ENCODE measurements at regions not wholly inside any gene's neighbourhood (a gene's known extent, or its start where the extent isn't known, plus 50 kb on each side); places are given as distances from the start of the nearest gene placed in this dataset.
"Not testable (repeated sequence)": the region's sequence is repeated elsewhere in the genome, so short reads cannot be mapped to it uniquely, and the experiment has no call there.

DNA sequence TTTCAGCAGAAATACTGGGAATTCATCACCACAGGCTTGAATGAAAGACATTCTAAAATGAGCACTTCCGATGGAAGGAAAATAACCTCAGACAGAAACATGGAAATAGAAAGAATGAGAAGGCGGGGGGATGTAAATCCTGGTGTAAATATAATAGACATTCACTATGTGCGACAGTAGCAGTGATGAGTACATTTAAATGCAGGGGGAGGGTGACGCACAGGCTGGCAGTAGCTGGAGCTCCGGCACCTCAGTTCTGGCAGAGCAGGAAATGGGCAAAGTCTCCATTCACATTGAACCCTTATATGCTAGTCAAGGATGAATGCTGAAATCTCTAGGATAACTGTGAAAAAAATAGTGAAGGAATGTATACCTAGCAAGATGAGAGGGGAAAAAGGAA is 172.7 kb upstream of the C14orf180 start:
- no peak for DNase-seq (ENCODE audit: low read depth in 6 of 9, low spot score in 9 of 9)
- WGBS, result 86% methylated on average over 5 of the region's 5 CpGs
- no peak overlapping the region for H3K27ac ChIP-seq (ENCODE audit: low read depth in 1 of 2, low read length in 1 of 2)
- no peaks in the 10 kb centered on the region for H3K36me3 ChIP-seq (ENCODE audit: control insufficient read depth in 2 of 2, insufficient read depth in 2 of 2, low read length in 1 of 2)
- no peaks in the 10 kb centered on the region for H3K9me3 ChIP-seq (ENCODE audit: control insufficient read depth in 2 of 2, insufficient read depth in 1 of 2, low read length in 1 of 2)
- H3K27me3 ChIP-seq (ENCODE audit: control insufficient read depth in 2 of 2, insufficient read depth in 1 of 2, low read length in 1 of 2), result no peaks in the 10 kb centered on the region
- no peaks in the 10 kb centered on the region for H3K4me1 ChIP-seq (ENCODE audit: control insufficient read depth in 2 of 2, insufficient read depth in 2 of 2, low read length in 2 of 2)
- no peak overlapping the region for H3K4me3 ChIP-seq (ENCODE audit: low read length in 2 of 2)

DNA sequence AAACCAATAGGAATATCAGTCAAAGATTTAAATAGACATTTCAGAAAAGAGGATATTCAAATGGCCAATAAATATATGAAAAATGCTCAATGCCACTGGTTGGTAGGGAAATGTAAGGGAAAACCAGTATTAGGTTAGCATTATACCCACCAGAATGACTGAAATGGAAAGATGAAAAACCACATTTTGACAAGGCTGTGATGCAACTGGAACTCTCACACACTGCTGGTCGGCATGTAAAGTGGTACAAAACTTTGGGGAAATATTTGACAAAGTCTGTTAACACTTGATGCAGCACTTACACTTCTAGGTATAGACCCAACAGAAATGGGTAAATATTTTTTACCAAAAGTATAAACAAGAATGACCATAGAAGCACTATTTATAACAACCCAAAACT is 163.2 kb upstream of the C14orf180 start:
- WGBS, result 75% methylated on average over 1 of the region's 1 CpG
- H3K27ac ChIP-seq (ENCODE audit: low read depth in 1 of 2, low read length in 1 of 2), result no peak overlapping the region
- no peaks in the 10 kb centered on the region for H3K27me3 ChIP-seq (ENCODE audit: control insufficient read depth in 2 of 2, insufficient read depth in 1 of 2, low read length in 1 of 2)
- no peak for DNase-seq (ENCODE audit: low read depth in 6 of 9, low spot score in 9 of 9)
- H3K4me3 ChIP-seq (ENCODE audit: low read length in 2 of 2), result no peak overlapping the region
- H3K4me1 ChIP-seq (ENCODE audit: control insufficient read depth in 2 of 2, insufficient read depth in 2 of 2, low read length in 2 of 2), result no peaks in the 10 kb centered on the region
- no peaks in the 10 kb centered on the region for H3K9me3 ChIP-seq (ENCODE audit: control insufficient read depth in 2 of 2, insufficient read depth in 1 of 2, low read length in 1 of 2)
- H3K36me3 ChIP-seq (ENCODE audit: control insufficient read depth in 2 of 2, insufficient read depth in 2 of 2, low read length in 1 of 2), result no peaks in the 10 kb centered on the region

DNA sequence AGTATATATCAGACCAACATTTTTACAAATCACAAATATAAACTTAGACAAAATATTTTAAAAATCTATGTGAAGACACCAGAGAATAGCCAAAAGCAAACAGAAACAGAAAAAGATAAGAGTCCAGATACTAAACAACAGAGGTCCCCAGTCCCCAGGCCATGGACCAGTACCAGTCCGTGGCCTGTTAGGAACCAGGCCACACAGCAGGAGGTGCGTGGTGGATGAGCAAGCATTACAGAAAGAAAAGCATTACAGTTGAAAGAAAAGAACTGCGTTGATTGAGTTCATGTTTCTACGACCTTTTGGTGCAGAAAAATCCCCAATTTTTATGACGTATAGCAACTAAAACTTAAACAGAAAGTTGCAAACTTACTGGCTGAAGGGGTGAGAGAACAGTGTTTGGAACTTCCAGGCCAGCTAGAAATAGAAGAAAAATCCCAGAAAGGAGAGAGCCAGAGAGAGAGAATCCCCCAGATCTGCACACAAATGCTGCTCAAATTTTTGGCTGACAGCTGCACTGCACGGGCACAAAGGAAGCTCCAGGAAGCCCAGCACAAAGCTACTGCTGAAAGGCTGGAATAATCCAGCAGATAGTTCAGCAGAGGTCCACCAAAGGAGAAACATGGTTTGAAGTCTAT is 159.6 kb upstream of the C14orf180 start:
- no peak for DNase-seq (ENCODE audit: low read depth in 6 of 9, low spot score in 9 of 9)
- no peaks in the 10 kb centered on the region for H3K4me1 ChIP-seq (ENCODE audit: control insufficient read depth in 2 of 2, insufficient read depth in 2 of 2, low read length in 2 of 2)
- H3K9me3 ChIP-seq (ENCODE audit: control insufficient read depth in 2 of 2, insufficient read depth in 1 of 2, low read length in 1 of 2), result no peaks in the 10 kb centered on the region
- no peak overlapping the region for H3K4me3 ChIP-seq (ENCODE audit: low read length in 2 of 2)
- WGBS, result 87% methylated on average over 6 of the region's 6 CpGs
- no peaks in the 10 kb centered on the region for H3K36me3 ChIP-seq (ENCODE audit: control insufficient read depth in 2 of 2, insufficient read depth in 2 of 2, low read length in 1 of 2)
- H3K27me3 ChIP-seq (ENCODE audit: control insufficient read depth in 2 of 2, insufficient read depth in 1 of 2, low read length in 1 of 2), result peaks cover 0 to 2% of the 10 kb centered on the region in 2 donors
- no peak overlapping the region for H3K27ac ChIP-seq (ENCODE audit: low read depth in 1 of 2, low read length in 1 of 2)

DNA sequence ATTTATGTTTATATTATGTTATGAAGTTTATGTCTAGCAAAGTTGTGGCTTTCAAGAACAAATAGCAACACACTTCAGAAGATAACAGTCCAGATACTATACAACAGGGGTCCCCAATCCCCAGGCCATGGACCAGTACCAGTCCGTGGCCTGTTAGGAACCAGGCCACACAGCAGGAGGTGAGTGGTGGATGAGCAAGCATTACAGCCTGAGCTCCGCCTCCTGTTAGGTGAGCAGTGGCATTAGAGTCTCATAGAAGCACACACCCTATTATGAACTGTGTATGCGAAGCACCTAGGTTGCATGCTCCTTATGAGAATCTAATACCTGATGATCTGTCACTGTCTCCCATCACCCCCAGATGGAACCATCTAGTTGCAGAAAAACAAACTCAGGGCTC is 159.0 kb upstream of the C14orf180 start:
- WGBS, result 95% methylated on average over 3 of the region's 3 CpGs
- H3K4me3 ChIP-seq (ENCODE audit: low read length in 2 of 2); DNase-seq (ENCODE audit: low read depth in 6 of 9, low spot score in 9 of 9); H3K27me3 ChIP-seq (ENCODE audit: control insufficient read depth in 2 of 2, insufficient read depth in 1 of 2, low read length in 1 of 2); H3K36me3 ChIP-seq (ENCODE audit: control insufficient read depth in 2 of 2, insufficient read depth in 2 of 2, low read length in 1 of 2); H3K27ac ChIP-seq (ENCODE audit: low read depth in 1 of 2, low read length in 1 of 2); H3K4me1 ChIP-seq (ENCODE audit: control insufficient read depth in 2 of 2, insufficient read depth in 2 of 2, low read length in 2 of 2); H3K9me3 ChIP-seq (ENCODE audit: control insufficient read depth in 2 of 2, insufficient read depth in 1 of 2, low read length in 1 of 2): not testable (repeated sequence)

DNA sequence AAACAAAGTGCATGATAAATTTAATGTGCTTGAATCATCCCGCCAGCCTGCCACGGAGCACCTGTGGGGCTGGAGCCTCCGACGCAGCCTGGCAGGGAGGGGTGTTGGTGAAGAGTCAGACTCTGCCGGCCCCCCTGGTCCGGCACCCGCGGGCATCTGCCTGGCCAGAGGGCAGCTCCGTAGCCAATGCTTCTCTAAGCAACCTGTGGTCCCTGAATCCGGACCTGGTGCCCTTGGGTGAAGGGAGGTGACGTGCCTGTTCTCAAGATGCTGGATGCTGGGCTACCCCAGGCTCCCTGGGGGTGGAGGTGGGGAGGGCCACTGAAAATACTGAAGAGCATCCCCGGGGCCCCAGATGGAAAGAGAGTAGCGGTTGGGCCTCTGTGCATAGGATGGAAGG is 158.6 kb upstream of the C14orf180 start:
- Histone ChIP-seq H3K4me1 (ENCODE audit: control insufficient read depth in 2 of 2, insufficient read depth in 2 of 2, low read length in 2 of 2) (no peaks in the 10 kb centered on the region), H3K27ac (ENCODE audit: low read depth in 1 of 2, low read length in 1 of 2) (no peak overlapping the region), H3K4me3 (ENCODE audit: low read length in 2 of 2) (no peak overlapping the region), H3K36me3 (ENCODE audit: control insufficient read depth in 2 of 2, insufficient read depth in 2 of 2, low read length in 1 of 2) (no peaks in the 10 kb centered on the region), H3K27me3 (ENCODE audit: control insufficient read depth in 2 of 2, insufficient read depth in 1 of 2, low read length in 1 of 2) (peaks cover 0 to 2% of the 10 kb centered on the region in 2 donors), H3K9me3 (ENCODE audit: control insufficient read depth in 2 of 2, insufficient read depth in 1 of 2, low read length in 1 of 2) (no peaks in the 10 kb centered on the region)
- no peak for DNase-seq (ENCODE audit: low read depth in 6 of 9, low spot score in 9 of 9)
- 96% methylated on average over 13 of the region's 13 CpGs for WGBS

DNA sequence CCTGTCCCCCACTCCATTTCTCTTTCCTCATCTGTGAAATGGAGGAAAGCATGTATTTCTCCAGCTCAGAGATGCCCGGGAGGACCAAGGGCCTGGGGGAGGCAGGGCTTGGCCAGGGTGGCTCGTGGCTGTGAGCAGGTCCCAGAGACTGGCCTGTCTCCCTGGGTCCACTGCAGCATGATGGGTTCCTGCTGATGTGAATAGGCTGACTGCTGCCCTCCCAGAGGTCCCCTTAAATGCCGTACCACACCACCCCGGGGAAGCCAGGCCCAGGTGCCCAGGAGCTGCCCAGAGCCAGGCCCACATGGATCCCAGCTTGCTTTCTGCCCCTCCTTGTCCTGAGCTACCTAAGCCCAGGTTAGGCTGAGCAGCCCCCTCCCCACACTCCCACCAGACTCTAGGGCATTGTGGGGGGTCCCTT is 158.2 kb upstream of the C14orf180 start:
- WGBS, result 90% methylated on average over 4 of the region's 4 CpGs
- Histone ChIP-seq H3K4me3 (ENCODE audit: low read length in 2 of 2) (no peak overlapping the region), H3K4me1 (ENCODE audit: control insufficient read depth in 2 of 2, insufficient read depth in 2 of 2, low read length in 2 of 2) (no peaks in the 10 kb centered on the region), H3K36me3 (ENCODE audit: control insufficient read depth in 2 of 2, insufficient read depth in 2 of 2, low read length in 1 of 2) (no peaks in the 10 kb centered on the region), H3K27me3 (ENCODE audit: control insufficient read depth in 2 of 2, insufficient read depth in 1 of 2, low read length in 1 of 2) (peaks cover 0 to 2% of the 10 kb centered on the region in 2 donors), H3K27ac (ENCODE audit: low read depth in 1 of 2, low read length in 1 of 2) (no peak overlapping the region), H3K9me3 (ENCODE audit: control insufficient read depth in 2 of 2, insufficient read depth in 1 of 2, low read length in 1 of 2) (no peaks in the 10 kb centered on the region)
- DNase-seq (ENCODE audit: low read depth in 6 of 9, low spot score in 9 of 9), result no peak

DNA sequence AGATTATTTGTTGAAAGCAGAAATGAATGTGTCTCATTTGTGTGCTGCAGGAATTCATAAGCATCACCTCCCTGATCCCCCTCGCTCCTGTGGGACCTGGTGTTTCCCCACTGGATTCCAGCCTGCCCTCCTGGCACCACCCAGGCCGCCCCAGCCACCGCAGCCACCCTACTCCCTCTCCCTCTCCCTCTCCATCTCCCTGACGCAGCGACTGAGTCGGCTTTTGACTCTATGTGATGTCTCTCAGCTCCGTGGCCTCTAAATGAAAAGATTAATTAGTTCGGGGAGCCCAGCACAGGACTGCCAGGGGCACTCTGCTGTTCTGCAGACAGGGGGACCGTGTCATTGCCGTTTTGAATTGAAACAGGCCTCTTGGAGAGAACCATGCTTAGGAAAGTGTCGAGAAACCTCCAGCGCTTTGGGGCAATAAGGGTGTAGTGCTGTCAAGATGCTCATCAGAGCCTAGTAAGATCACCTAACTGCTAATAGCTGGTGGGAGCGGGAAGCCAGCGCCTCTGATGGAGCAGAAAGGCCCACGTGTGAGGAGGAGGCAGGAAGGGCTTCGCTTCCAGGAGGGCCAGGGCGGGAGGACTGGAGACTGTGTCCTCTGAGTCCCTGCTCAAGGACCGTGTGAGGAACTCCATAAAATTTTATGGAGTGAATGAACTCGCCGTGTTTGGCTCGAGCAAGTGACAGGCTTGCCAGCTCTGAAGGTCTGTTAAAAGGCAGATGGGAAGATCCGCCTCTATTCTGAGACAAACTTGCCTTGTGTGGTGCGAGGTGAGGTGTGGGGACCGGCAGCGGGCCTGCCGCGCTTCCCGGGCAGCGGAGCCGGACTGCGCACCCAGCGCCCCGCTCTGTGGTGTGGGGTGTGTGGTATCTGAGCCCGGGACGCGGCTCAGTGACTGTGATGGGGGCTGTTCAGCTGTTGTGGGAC is 157.4 kb upstream of the C14orf180 start:
- H3K4me1 ChIP-seq (ENCODE audit: control insufficient read depth in 2 of 2, insufficient read depth in 2 of 2, low read length in 2 of 2), result no peaks in the 10 kb centered on the region
- no peak overlapping the region for H3K4me3 ChIP-seq (ENCODE audit: low read length in 2 of 2)
- WGBS, result 88% methylated on average over 36 of the region's 36 CpGs
- H3K27me3 ChIP-seq (ENCODE audit: control insufficient read depth in 2 of 2, insufficient read depth in 1 of 2, low read length in 1 of 2), result peaks cover 0 to 2% of the 10 kb centered on the region in 2 donors
- DNase-seq (ENCODE audit: low read depth in 6 of 9, low spot score in 9 of 9), result no peak
- H3K27ac ChIP-seq (ENCODE audit: low read depth in 1 of 2, low read length in 1 of 2), result no peak overlapping the region
- H3K9me3 ChIP-seq (ENCODE audit: control insufficient read depth in 2 of 2, insufficient read depth in 1 of 2, low read length in 1 of 2), result no peaks in the 10 kb centered on the region
- no peaks in the 10 kb centered on the region for H3K36me3 ChIP-seq (ENCODE audit: control insufficient read depth in 2 of 2, insufficient read depth in 2 of 2, low read length in 1 of 2)

DNA sequence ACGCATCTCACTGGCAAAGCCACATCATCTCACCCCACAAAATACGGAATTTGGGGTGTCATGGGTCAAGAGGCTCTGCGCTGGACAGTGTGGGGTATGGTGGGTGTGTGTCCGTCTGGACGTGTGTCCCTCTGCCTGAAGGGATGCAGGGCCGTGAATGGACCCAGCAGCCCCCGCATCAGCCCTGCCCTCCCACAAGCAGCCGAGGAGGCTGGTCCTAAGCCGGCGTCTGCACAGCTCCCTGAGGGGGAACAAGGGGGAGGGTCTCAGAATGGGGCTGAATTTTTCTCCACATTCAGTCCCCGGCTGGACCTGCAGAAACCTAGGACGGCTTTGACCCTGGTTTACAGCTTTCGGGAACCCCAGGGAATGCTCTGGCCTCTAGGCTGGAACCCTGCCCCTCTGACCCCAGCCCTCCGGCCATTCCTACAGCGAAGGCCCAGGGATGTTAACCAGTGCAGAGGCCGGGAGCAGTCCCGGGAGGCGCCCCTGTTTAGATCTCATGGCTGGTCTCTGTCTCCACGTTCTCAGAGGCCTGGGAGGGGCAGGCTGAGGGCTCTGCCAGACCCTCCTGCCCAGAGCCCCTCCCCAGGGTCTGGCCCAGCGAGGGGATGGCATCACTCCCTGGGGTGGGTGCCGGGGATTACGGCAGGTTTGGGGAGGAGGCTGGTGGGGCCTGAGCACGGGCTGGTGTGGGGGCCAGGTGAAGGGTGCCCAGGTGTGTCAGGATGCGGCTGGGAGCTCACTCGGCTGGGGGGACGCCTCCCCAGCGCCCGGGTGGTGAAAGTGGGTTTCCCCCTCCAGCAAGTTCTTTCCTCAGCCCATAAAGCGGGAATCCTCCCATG is 156.5 kb upstream of the C14orf180 start:
- no peaks in the 10 kb centered on the region for H3K36me3 ChIP-seq (ENCODE audit: control insufficient read depth in 2 of 2, insufficient read depth in 2 of 2, low read length in 1 of 2)
- no peak overlapping the region for H3K27ac ChIP-seq (ENCODE audit: low read depth in 1 of 2, low read length in 1 of 2)
- no peaks in the 10 kb centered on the region for H3K4me1 ChIP-seq (ENCODE audit: control insufficient read depth in 2 of 2, insufficient read depth in 2 of 2, low read length in 2 of 2)
- WGBS, result 93% methylated on average over 29 of the region's 29 CpGs
- H3K27me3 ChIP-seq (ENCODE audit: control insufficient read depth in 2 of 2, insufficient read depth in 1 of 2, low read length in 1 of 2), result peaks cover 0 to 2% of the 10 kb centered on the region in 2 donors
- DNase-seq (ENCODE audit: low read depth in 6 of 9, low spot score in 9 of 9), result no peak
- no peak overlapping the region for H3K4me3 ChIP-seq (ENCODE audit: low read length in 2 of 2)
- no peaks in the 10 kb centered on the region for H3K9me3 ChIP-seq (ENCODE audit: control insufficient read depth in 2 of 2, insufficient read depth in 1 of 2, low read length in 1 of 2)
